ENCODE measurements at regions not wholly inside any gene's neighbourhood (a gene's known extent, or its start where the extent isn't known, plus 50 kb on each side); places are given as distances from the start of the nearest gene placed in this dataset.

- FAIRE-seq = no peak
These were observed 133.4 kb upstream of the RGS18 start for GRCh38 chr1:192024881-192025280.

- no peak for FAIRE-seq
These were observed 119.7 kb upstream of the RGS18 start for GRCh38 chr1:192038567-192038966.

GRCh38 chr1:192045131-192045530, 113.1 kb upstream of the RGS18 start:
- FAIRE-seq = no peak

- no peak for FAIRE-seq
These were observed 104.7 kb upstream of the RGS18 start for GRCh38 chr1:192053531-192053971.

GRCh38 chr1:192057766-192058165, 100.5 kb upstream of the RGS18 start:
- no peak for FAIRE-seq

GRCh38 chr1:192059407-192059806, 98.9 kb upstream of the RGS18 start:
- FAIRE-seq = no peak

- no peak for FAIRE-seq
These were observed 96.7 kb upstream of the RGS18 start for GRCh38 chr1:192061556-192061955.

- no peak for FAIRE-seq
These were observed 93.2 kb upstream of the RGS18 start for GRCh38 chr1:192065087-192065486.

GRCh38 chr1:192066202-192066601, 92.1 kb upstream of the RGS18 start:
- no peak for FAIRE-seq

- no peak for FAIRE-seq
These were observed 90.9 kb upstream of the RGS18 start for GRCh38 chr1:192067360-192067759.

GRCh38 chr1:192070213-192070612, 88.0 kb upstream of the RGS18 start:
- FAIRE-seq = no peak

GRCh38 chr1:192080684-192081083, 77.6 kb upstream of the RGS18 start:
- FAIRE-seq = no peak

GRCh38 chr1:192081359-192081758, 76.9 kb upstream of the RGS18 start:
- no peak for FAIRE-seq

- no peak for FAIRE-seq
These were observed 71.6 kb upstream of the RGS18 start for GRCh38 chr1:192086644-192087043.

- no peak for FAIRE-seq
These were observed 70.9 kb upstream of the RGS18 start for GRCh38 chr1:192087334-192087733.

- no peak for FAIRE-seq
These were observed 69.8 kb upstream of the RGS18 start for GRCh38 chr1:192088496-192088895.

GRCh38 chr1:192098001-192098400, 60.3 kb upstream of the RGS18 start:
- no peak for FAIRE-seq

- FAIRE-seq = no peak
These were observed 58.9 kb upstream of the RGS18 start for GRCh38 chr1:192099328-192099727.

GRCh38 chr1:192100686-192101468, 57.4 kb upstream of the RGS18 start:
- no peak for FAIRE-seq

GRCh38 chr1:192104128-192104527, 54.1 kb upstream of the RGS18 start:
- no peak for FAIRE-seq

GRCh38 chr1:192104852-192105251, 53.4 kb upstream of the RGS18 start:
- FAIRE-seq = no peak

- no peak for FAIRE-seq
These were observed 50.1 kb upstream of the RGS18 start for GRCh38 chr1:192108161-192108560.
